DND-41 (cell line): ENCODE measurements at regions not wholly inside any gene's neighbourhood (a gene's known extent, or its start where the extent isn't known, plus 50 kb on each side); places are given as distances from the start of the nearest gene placed in this dataset.

Source experiments
- EZH2 ChIP-seq: IDR thresholded peaks from 3 replicates; pipeline ENCODE4 v1.6.1; 2012; ENCODE audit warnings: borderline replicate concordance, low read depth, mild to moderate bottlenecking, moderate library complexity, low read length, inconsistent platforms; ENCODE audit not compliant: severe bottlenecking
- TF ChIP-seq, protein P1 (sequence below): IDR thresholded peaks from 2 replicates; pipeline ENCODE4 v1.5.1; 2012; ENCODE audit warnings: borderline replicate concordance, low read length, moderate library complexity, mild to moderate bottlenecking; ENCODE audit not compliant: poor library complexity, severe bottlenecking; ENCODE audit errors: extremely low read depth

GRCh38 chr9:80596579-80596978, 1024.8 kb downstream of the TLE4 start:
- TF ChIP-seq, protein P1, sequence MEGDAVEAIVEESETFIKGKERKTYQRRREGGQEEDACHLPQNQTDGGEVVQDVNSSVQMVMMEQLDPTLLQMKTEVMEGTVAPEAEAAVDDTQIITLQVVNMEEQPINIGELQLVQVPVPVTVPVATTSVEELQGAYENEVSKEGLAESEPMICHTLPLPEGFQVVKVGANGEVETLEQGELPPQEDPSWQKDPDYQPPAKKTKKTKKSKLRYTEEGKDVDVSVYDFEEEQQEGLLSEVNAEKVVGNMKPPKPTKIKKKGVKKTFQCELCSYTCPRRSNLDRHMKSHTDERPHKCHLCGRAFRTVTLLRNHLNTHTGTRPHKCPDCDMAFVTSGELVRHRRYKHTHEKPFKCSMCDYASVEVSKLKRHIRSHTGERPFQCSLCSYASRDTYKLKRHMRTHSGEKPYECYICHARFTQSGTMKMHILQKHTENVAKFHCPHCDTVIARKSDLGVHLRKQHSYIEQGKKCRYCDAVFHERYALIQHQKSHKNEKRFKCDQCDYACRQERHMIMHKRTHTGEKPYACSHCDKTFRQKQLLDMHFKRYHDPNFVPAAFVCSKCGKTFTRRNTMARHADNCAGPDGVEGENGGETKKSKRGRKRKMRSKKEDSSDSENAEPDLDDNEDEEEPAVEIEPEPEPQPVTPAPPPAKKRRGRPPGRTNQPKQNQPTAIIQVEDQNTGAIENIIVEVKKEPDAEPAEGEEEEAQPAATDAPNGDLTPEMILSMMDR: no peak
- TF ChIP-seq EZH2: no peak
